WTC11 (cell line): ENCODE measurements at regions not wholly inside any gene's neighbourhood (a gene's known extent, or its start where the extent isn't known, plus 50 kb on each side); places are given as distances from the start of the nearest gene placed in this dataset.

Experiments used
- ATAC-seq: fragments of 200-7000 bp; cut with Tn5 transposase; 2 replicates; pipeline ENCODE4 v1.10.0; 2021; ENCODE audit warnings: mild to moderate bottlenecking, moderate library complexity
- CTCF ChIA-PET: fragments of 300-600 bp; sonication (Branson Sonifier 250); formaldehyde crosslinking; loops from one replicate; lab custom pipeline; 2021; ENCODE audit warnings: antibody characterized with exemption; lab: Charles Lee
- POLR2A ChIA-PET: fragments of 350-600 bp; sonication (Branson Sonifier 250); formaldehyde crosslinking; loops from one replicate; lab custom pipeline; 2021; ENCODE audit warnings: antibody characterized with exemption; lab: Charles Lee
- DNase-seq: peaks from one replicate; pipeline ENCODE4 v3.0.0; 2021; ENCODE audit warnings: low spot score
- H3K27ac Mint-ChIP-seq: 2 replicates; pipeline ENCODE4 v1.8.0; 2021; ENCODE audit warnings: mixed read lengths
- H3K27me3 Mint-ChIP-seq: 2 replicates; pipeline ENCODE4 v1.8.0; 2021; ENCODE audit warnings: low read depth, mild to moderate bottlenecking, moderate library complexity, mixed read lengths
- H3K36me3 Mint-ChIP-seq: 2 replicates; pipeline ENCODE4 v1.8.0; 2021; ENCODE audit warnings: mixed read lengths
- H3K4me1 Mint-ChIP-seq: 2 replicates; pipeline ENCODE4 v1.8.0; 2022; ENCODE audit warnings: mixed read lengths
- H3K4me3 Mint-ChIP-seq: 2 replicates; pipeline ENCODE4 v1.8.0; 2021; ENCODE audit warnings: mild to moderate bottlenecking, moderate library complexity, mixed read lengths
- H3K9me3 Mint-ChIP-seq: 2 replicates; pipeline ENCODE4 v1.8.0; 2021; ENCODE audit warnings: mixed read lengths
- FOXK1 ChIP-seq: sonication (generic); formaldehyde crosslinking; IDR thresholded peaks from 2 replicates; pipeline ENCODE4 v1.8.0; 2022; ENCODE audit warnings: mild to moderate bottlenecking, moderate library complexity, missing genetic modification reagents
- NR2C2 ChIP-seq: sonication (generic); formaldehyde crosslinking; IDR thresholded peaks from 2 replicates; pipeline ENCODE4 v1.8.0; 2022; ENCODE audit warnings: mild to moderate bottlenecking, missing genetic modification reagents
- OVOL2 ChIP-seq: fragments of 250-450 bp; sonication (Bioruptor Pico); IDR thresholded peaks from 2 replicates; pipeline ENCODE4 v1.9.0; 2021; ENCODE audit warnings: mild to moderate bottlenecking, borderline replicate concordance
- RORB ChIP-seq: fragments of 250-450 bp; sonication (Bioruptor Pico); IDR thresholded peaks from 2 replicates; pipeline ENCODE4 v1.9.0; 2021; ENCODE audit warnings: mild to moderate bottlenecking
- SMAD4 ChIP-seq: sonication (generic); formaldehyde crosslinking; IDR thresholded peaks from 2 replicates; pipeline ENCODE4 v1.8.0; 2022; ENCODE audit warnings: mild to moderate bottlenecking, missing genetic modification reagents
- STAT6 ChIP-seq: sonication (generic); formaldehyde crosslinking; conservative IDR thresholded peaks from 2 replicates; pipeline ENCODE4 v1.8.1; 2023; ENCODE audit warnings: mild to moderate bottlenecking, low read depth, missing genetic modification reagents, moderate library complexity
- ZNF263 ChIP-seq: sonication (generic); formaldehyde crosslinking; IDR thresholded peaks from 2 replicates; pipeline ENCODE4 v1.8.1; 2022; ENCODE audit warnings: low read depth, mild to moderate bottlenecking, moderate library complexity, missing genetic modification reagents
- ZNF423 ChIP-seq: fragments of 250-450 bp; sonication (Bioruptor Pico); IDR thresholded peaks from 2 replicates; pipeline ENCODE4 v2.1.2; 2022; ENCODE audit warnings: mild to moderate bottlenecking, moderate library complexity
- ZSCAN18 ChIP-seq: fragments of 250-450 bp; sonication (Bioruptor Pico); IDR thresholded peaks from 2 replicates; pipeline ENCODE4 v2.1.2; 2022; ENCODE audit warnings: mild to moderate bottlenecking, moderate library complexity
- TF ChIP-seq, protein P1 (sequence below): fragments of 250-450 bp; sonication (Bioruptor Pico); IDR thresholded peaks from 2 replicates; pipeline ENCODE4 v1.9.0; 2021; ENCODE audit warnings: mild to moderate bottlenecking
- TF ChIP-seq, protein P2 (sequence below): sonication (generic); formaldehyde crosslinking; IDR thresholded peaks from 2 replicates; pipeline ENCODE4 v1.8.0; 2022; ENCODE audit warnings: mild to moderate bottlenecking, missing genetic modification reagents
- TF ChIP-seq, protein P3 (sequence below): sonication (generic); formaldehyde crosslinking; IDR thresholded peaks from 2 replicates; pipeline ENCODE4 v1.8.1; 2023; ENCODE audit warnings: mild to moderate bottlenecking, missing genetic modification reagents, moderate library complexity
- TF ChIP-seq, protein P4 (sequence below): sonication (generic); formaldehyde crosslinking; IDR thresholded peaks from 2 replicates; pipeline ENCODE4 v1.8.1; 2022; ENCODE audit warnings: mild to moderate bottlenecking, moderate library complexity, missing genetic modification reagents

- TF ChIP-seq, protein P1, sequence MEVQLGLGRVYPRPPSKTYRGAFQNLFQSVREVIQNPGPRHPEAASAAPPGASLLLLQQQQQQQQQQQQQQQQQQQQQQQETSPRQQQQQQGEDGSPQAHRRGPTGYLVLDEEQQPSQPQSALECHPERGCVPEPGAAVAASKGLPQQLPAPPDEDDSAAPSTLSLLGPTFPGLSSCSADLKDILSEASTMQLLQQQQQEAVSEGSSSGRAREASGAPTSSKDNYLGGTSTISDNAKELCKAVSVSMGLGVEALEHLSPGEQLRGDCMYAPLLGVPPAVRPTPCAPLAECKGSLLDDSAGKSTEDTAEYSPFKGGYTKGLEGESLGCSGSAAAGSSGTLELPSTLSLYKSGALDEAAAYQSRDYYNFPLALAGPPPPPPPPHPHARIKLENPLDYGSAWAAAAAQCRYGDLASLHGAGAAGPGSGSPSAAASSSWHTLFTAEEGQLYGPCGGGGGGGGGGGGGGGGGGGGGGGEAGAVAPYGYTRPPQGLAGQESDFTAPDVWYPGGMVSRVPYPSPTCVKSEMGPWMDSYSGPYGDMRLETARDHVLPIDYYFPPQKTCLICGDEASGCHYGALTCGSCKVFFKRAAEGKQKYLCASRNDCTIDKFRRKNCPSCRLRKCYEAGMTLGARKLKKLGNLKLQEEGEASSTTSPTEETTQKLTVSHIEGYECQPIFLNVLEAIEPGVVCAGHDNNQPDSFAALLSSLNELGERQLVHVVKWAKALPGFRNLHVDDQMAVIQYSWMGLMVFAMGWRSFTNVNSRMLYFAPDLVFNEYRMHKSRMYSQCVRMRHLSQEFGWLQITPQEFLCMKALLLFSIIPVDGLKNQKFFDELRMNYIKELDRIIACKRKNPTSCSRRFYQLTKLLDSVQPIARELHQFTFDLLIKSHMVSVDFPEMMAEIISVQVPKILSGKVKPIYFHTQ (CRISPR knock-in tag): no peak
- TF ChIP-seq ZNF263 (CRISPR knock-in tag) (no peak), ZSCAN18 (CRISPR knock-in tag) (no peak), SMAD4 (CRISPR knock-in tag) (no peak), STAT6 (CRISPR knock-in tag) (no peak), NR2C2 (CRISPR knock-in tag) (no peak)
Measured at GRCh38 chr3:3240986-3241385, 61.5 kb upstream of the CRBN start (continued).

- peaks cover 5% of the 10 kb centered on the region for H3K27me3 Mint-ChIP-seq
- TF ChIP-seq, protein P2, sequence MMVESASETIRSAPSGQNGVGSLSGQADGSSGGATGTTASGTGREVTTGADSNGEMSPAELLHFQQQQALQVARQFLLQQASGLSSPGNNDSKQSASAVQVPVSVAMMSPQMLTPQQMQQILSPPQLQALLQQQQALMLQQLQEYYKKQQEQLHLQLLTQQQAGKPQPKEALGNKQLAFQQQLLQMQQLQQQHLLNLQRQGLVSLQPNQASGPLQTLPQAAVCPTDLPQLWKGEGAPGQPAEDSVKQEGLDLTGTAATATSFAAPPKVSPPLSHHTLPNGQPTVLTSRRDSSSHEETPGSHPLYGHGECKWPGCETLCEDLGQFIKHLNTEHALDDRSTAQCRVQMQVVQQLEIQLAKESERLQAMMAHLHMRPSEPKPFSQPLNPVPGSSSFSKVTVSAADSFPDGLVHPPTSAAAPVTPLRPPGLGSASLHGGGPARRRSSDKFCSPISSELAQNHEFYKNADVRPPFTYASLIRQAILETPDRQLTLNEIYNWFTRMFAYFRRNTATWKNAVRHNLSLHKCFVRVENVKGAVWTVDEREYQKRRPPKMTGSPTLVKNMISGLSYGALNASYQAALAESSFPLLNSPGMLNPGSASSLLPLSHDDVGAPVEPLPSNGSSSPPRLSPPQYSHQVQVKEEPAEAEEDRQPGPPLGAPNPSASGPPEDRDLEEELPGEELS: no peak
- TF ChIP-seq, protein P3, sequence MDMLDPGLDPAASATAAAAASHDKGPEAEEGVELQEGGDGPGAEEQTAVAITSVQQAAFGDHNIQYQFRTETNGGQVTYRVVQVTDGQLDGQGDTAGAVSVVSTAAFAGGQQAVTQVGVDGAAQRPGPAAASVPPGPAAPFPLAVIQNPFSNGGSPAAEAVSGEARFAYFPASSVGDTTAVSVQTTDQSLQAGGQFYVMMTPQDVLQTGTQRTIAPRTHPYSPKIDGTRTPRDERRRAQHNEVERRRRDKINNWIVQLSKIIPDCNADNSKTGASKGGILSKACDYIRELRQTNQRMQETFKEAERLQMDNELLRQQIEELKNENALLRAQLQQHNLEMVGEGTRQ (CRISPR knock-in tag): no peak
- TF ChIP-seq ZNF423 (CRISPR knock-in tag): no peak
- TF ChIP-seq OVOL2 (CRISPR knock-in tag): no peak
- TF ChIP-seq, protein P4, sequence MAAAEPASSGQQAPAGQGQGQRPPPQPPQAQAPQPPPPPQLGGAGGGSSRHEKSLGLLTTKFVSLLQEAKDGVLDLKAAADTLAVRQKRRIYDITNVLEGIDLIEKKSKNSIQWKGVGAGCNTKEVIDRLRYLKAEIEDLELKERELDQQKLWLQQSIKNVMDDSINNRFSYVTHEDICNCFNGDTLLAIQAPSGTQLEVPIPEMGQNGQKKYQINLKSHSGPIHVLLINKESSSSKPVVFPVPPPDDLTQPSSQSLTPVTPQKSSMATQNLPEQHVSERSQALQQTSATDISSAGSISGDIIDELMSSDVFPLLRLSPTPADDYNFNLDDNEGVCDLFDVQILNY (CRISPR knock-in tag): no peak
- TF ChIP-seq STAT6 (CRISPR knock-in tag): no peak
- TF ChIP-seq RORB (CRISPR knock-in tag): no peak
- no peak for TF ChIP-seq FOXK1
- no peak for TF ChIP-seq NR2C2 (CRISPR knock-in tag)
- DNase-seq (no peak), ATAC-seq (no peak)
- peaks cover 66% of the 10 kb centered on the region for H3K9me3 Mint-ChIP-seq
- POLR2A ChIA-PET: no interaction called here
- no peaks in the 10 kb centered on the region for H3K4me1 Mint-ChIP-seq
- no peak overlapping the region for H3K27ac Mint-ChIP-seq
- peaks cover 28% of the 10 kb centered on the region for H3K36me3 Mint-ChIP-seq
- H3K4me3 Mint-ChIP-seq: no peak overlapping the region
- CTCF ChIA-PET: no interaction called here
Measured at GRCh38 chr3:3237979-3238378, 58.5 kb upstream of the CRBN start.
